ENCODE measurements at regions not wholly inside any gene's neighbourhood (a gene's known extent, or its start where the extent isn't known, plus 50 kb on each side); places are given as distances from the start of the nearest gene placed in this dataset.

DNA sequence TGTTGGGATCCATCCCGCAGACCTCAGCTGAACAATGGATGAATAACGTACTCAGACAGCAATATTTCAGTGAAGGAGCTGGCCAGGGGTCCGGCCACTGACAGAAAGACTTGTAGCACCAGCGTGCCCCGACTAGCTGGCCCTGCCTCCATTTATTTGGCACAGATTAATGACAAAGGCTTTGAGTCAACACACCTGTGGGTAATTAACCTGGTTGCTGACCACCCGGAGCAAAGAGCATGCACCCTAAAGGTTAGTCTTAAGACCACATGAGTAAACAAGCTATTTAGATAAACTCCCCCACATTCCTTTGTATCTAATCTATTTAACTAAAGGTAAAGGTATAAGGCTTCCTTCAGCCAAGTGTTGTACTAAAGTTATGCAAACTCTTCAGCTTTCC lies 868.6 kb downstream of the LRFN5 start:
- Histone ChIP-seq H4K20me1 (ENCODE audit: control insufficient read depth, extremely low read depth, insufficient read depth, low read length) (no peaks in the 10 kb centered on the region), H3K36me3 (ENCODE audit: control insufficient read depth, insufficient read depth, low read length) (no peaks in the 10 kb centered on the region), H3K27me3 (ENCODE audit: control insufficient read depth, insufficient read depth, low read length) (no peaks in the 10 kb centered on the region), H3K4me1 (ENCODE audit: control insufficient read depth, extremely low read depth, insufficient read depth, low read length) (no peaks in the 10 kb centered on the region), H3K9me3 (ENCODE audit: control insufficient read depth, insufficient read depth, low read depth, low read length) (no peaks in the 10 kb centered on the region), H3K79me2 (ENCODE audit: control insufficient read depth, insufficient read depth, low read length) (no peaks in the 10 kb centered on the region), H3K27ac (ENCODE audit: insufficient read depth, low read length) (no peak overlapping the region), H2AFZ (ENCODE audit: low read length) (no peak overlapping the region), H3K4me2 (ENCODE audit: extremely low read depth, insufficient read depth, low read length) (no peak overlapping the region), H3K4me3 (replicated peaks in 1 of 4; ENCODE audit: control extremely low read depth in 1 of 4, insufficient read depth in 1 of 4, low read depth in 3 of 4, low read length in 4 of 4) (no peak overlapping the region), H3K9ac (ENCODE audit: insufficient read depth, low read length) (no peak overlapping the region)
- no peak for TF ChIP-seq CTCF (conservative IDR thresholded peaks at IDR 0.05 in 1 of 2, IDR thresholded peaks at IDR 0.05 in 1 of 2; ENCODE audit: low read depth in 1 of 2, low read length in 2 of 2)
- TF ChIP-seq EZH2 (IDR thresholded peaks at IDR 0.05; ENCODE audit: low read length, missing control alignments): no peak
- no peak for DNase-seq (ENCODE audit: low read depth in 2 of 2)

- Histone ChIP-seq H3K27ac (ENCODE audit: insufficient read depth, low read length) (no peak overlapping the region), H3K79me2 (ENCODE audit: control insufficient read depth, insufficient read depth, low read length) (no peaks in the 10 kb centered on the region), H3K36me3 (ENCODE audit: control insufficient read depth, insufficient read depth, low read length) (no peaks in the 10 kb centered on the region), H3K4me2 (ENCODE audit: extremely low read depth, insufficient read depth, low read length) (no peak overlapping the region), H3K9me3 (ENCODE audit: control insufficient read depth, insufficient read depth, low read depth, low read length) (no peaks in the 10 kb centered on the region), H3K4me3 (replicated peaks in 1 of 4; ENCODE audit: control extremely low read depth in 1 of 4, insufficient read depth in 1 of 4, low read depth in 3 of 4, low read length in 4 of 4) (no peak overlapping the region), H3K9ac (ENCODE audit: insufficient read depth, low read length) (no peak overlapping the region), H3K27me3 (ENCODE audit: control insufficient read depth, insufficient read depth, low read length) (no peaks in the 10 kb centered on the region), H3K4me1 (ENCODE audit: control insufficient read depth, extremely low read depth, insufficient read depth, low read length) (no peaks in the 10 kb centered on the region), H4K20me1 (ENCODE audit: control insufficient read depth, extremely low read depth, insufficient read depth, low read length) (no peaks in the 10 kb centered on the region), H2AFZ (ENCODE audit: low read length) (no peak overlapping the region)
- TF ChIP-seq EZH2 (IDR thresholded peaks at IDR 0.05; ENCODE audit: low read length, missing control alignments) (no peak), CTCF (conservative IDR thresholded peaks at IDR 0.05 in 1 of 2, IDR thresholded peaks at IDR 0.05 in 1 of 2; ENCODE audit: low read depth in 1 of 2, low read length in 2 of 2) (no peak)
- DNase-seq (ENCODE audit: low read depth in 2 of 2): no peak
These were observed 863.7 kb downstream of the LRFN5 start for GRCh38 chr14:42470427-42470719.

- Histone ChIP-seq H3K4me2 (ENCODE audit: extremely low read depth, insufficient read depth, low read length) (peak overlapping the region; percentile 25), H3K27me3 (ENCODE audit: control insufficient read depth, insufficient read depth, low read length) (no peaks in the 10 kb centered on the region), H3K79me2 (ENCODE audit: control insufficient read depth, insufficient read depth, low read length) (no peaks in the 10 kb centered on the region), H3K4me3 (replicated peaks in 1 of 4; ENCODE audit: control extremely low read depth in 1 of 4, insufficient read depth in 1 of 4, low read depth in 3 of 4, low read length in 4 of 4) (no peak overlapping the region), H3K4me1 (ENCODE audit: control insufficient read depth, extremely low read depth, insufficient read depth, low read length) (no peaks in the 10 kb centered on the region), H4K20me1 (ENCODE audit: control insufficient read depth, extremely low read depth, insufficient read depth, low read length) (no peaks in the 10 kb centered on the region), H3K27ac (ENCODE audit: insufficient read depth, low read length) (no peak overlapping the region), H3K9ac (ENCODE audit: insufficient read depth, low read length) (no peak overlapping the region), H3K9me3 (ENCODE audit: control insufficient read depth, insufficient read depth, low read depth, low read length) (no peaks in the 10 kb centered on the region), H2AFZ (ENCODE audit: low read length) (no peak overlapping the region), H3K36me3 (ENCODE audit: control insufficient read depth, insufficient read depth, low read length) (no peaks in the 10 kb centered on the region)
- TF ChIP-seq EZH2 (IDR thresholded peaks at IDR 0.05; ENCODE audit: low read length, missing control alignments) (no peak), CTCF (conservative IDR thresholded peaks at IDR 0.05 in 1 of 2, IDR thresholded peaks at IDR 0.05 in 1 of 2; ENCODE audit: low read depth in 1 of 2, low read length in 2 of 2) (no peak)
- DNase-seq (ENCODE audit: low read depth in 2 of 2): peak in 1 of 2 donors; percentile 25
These were observed 863.2 kb downstream of the LRFN5 start for GRCh38 chr14:42469637-42470426.
